Amygdala (tissue), 56 donors: ENCODE measurements at regions not wholly inside any gene's neighbourhood (a gene's known extent, or its start where the extent isn't known, plus 50 kb on each side); places are given as distances from the start of the nearest gene placed in this dataset.
A peak's percentile ranks its signal among the peaks of the same experiment; 100 is the strongest.

Experiments
- DNase-seq, 56 donors: peaks; one replicate each; lab custom pipeline; 2025; lab: John Stamatoyannopoulos, UW

- no peak for DNase-seq
These were observed 610.1 kb upstream of the CDH4 start for GRCh38 chr20:60641879-60642447.

- DNase-seq, result peak in 1 of 56 donors; percentile 15
These were observed 609.5 kb upstream of the CDH4 start for GRCh38 chr20:60642541-60642940.

DNA sequence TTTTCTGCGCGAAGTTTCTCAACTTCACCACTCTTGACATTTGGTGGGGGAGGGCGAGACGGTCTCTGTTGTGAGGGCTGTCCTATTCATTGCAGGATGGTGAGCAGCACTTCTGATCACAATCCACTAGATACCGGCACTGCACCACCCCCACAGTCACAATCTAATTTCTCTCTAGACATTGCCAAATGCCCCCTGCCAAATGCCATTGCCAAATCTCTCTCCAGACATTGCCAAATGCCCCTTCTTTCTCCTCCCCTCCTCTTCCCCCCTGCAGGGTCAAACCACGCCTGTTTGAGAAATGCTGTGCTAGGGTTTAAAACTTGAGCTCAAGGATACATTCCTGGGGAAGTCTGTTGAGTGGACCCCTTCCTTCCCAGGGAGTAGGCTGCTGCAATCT lies 603.5 kb upstream of the CDH4 start:
- no peak for DNase-seq

GRCh38 chr20:60649541-60649940 lies 602.5 kb upstream of the CDH4 start:
- DNase-seq, result no peak

DNA sequence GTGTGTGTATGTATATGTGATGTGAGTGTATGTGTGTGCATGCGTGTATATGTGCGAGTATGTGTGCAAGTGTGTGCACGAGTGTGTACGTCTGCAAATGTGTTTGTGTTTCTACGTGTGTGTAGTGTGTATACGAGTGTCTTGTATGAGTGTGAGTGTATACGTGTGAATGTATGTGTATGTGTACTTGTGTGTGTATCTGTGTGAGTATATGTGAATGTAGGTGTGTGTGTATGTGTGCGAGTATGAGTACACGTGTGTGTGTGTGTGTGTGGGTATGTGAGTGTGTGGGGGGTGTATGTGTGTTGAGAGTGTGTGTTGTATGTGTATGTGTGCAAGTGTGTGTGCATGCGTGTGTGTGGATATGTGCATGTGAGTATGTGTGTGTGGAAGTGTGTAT lies 602.0 kb upstream of the CDH4 start:
- no peak for DNase-seq

GRCh38 chr20:60652046-60652445 lies 600.0 kb upstream of the CDH4 start:
- no peak for DNase-seq

GRCh38 chr20:60652615-60653014 lies 599.4 kb upstream of the CDH4 start:
- no peak for DNase-seq

DNA sequence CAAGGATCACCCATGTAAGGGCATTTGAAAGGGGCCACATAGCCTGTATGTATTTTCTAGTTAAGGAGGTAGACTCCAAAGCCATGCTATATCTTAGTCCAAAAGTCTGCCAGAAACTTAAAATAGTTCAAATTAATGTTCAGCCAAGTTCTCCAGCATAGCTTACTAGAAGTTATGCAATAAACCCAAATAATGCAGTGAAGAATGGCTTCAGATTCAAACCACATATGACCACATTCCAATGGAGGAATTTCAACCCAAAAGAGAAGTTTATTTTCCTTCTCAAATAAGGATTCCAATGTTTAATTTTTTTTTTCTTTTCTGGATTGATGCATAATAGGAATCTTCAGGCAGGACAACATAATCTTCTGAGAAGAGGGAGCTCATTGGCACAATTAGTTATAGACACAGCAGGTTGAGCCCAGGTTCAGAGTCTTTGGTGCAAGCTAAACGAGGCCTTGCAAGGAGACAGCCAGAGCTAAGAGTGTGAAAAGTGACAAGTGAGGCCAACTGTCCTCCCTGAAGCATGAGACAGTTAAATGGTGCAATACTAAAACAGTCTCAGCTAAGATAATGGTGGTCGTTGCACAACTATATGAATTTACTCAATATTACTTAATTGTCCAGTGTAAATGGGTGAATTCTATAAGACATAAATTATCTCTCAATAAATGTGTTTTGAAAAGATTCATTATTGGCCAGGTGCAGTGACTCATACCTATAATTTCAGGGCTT lies 598.8 kb upstream of the CDH4 start:
- no peak for DNase-seq

- no peak for DNase-seq
These were observed 593.4 kb upstream of the CDH4 start for GRCh38 chr20:60658681-60659080.

- DNase-seq, result no peak
These were observed 592.8 kb upstream of the CDH4 start for GRCh38 chr20:60659240-60659639.

DNA sequence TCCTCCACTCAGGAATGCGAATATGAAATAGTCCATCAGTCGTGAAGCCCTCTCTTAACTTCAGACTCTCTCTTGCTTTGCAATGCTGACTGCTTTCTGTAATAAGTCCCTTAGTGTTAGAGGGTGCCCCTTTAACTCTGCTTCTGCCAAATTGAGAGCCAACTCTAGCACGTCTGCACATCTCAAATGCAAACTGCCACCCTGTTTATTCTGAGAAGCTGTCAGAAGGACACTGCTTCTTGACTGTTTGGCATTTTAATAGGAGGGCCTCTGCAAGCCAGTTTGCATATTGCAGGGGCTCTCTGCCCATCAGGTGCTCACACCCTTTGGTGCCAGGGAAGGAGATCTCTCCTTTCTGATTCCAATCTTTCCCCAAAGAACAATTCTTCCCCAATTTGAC lies 589.8 kb upstream of the CDH4 start:
- no peak for DNase-seq

- no peak for DNase-seq
These were observed 588.0 kb upstream of the CDH4 start for GRCh38 chr20:60664106-60664505.

- DNase-seq, result no peak
These were observed 584.4 kb upstream of the CDH4 start for GRCh38 chr20:60667641-60668040.

- no peak for DNase-seq
These were observed 582.9 kb upstream of the CDH4 start for GRCh38 chr20:60669211-60669610.

DNA sequence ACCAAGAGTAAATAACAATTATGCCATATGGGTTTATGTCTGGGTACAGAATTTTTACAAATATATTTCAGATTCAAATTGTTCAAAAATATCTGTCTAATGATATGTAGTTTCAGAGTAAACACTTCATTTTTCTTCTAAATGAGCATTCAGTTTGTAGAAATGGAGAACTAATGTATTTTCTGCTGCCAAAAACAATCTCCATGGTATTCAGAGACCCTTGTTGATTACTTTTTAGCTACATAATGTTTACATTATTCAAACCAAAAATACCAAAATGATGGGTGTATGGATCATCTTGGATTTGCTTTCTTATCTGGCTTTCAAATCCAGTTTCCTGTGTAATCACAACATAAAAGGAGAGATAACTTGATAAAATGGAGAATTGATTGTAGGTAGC lies 576.0 kb upstream of the CDH4 start:
- DNase-seq, result no peak

DNA sequence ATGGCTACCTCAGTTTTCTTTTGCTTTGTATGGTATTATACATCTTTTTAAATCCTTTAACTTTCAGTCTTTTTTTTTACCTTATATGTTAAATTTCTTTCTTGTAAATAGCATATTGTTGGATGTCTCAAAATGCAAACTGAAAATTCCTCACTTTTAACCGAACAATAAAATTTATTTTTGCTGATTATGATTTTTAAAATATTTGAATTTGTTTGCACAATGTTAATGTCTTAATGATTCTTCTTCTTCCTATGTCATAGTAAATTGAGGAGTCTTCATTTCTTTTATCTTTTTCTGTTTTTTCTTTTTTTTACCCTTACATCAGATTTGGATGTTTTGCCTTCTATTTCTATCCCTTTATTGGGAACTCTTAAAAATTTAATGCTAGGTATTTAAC lies 574.2 kb upstream of the CDH4 start:
- no peak for DNase-seq

DNA sequence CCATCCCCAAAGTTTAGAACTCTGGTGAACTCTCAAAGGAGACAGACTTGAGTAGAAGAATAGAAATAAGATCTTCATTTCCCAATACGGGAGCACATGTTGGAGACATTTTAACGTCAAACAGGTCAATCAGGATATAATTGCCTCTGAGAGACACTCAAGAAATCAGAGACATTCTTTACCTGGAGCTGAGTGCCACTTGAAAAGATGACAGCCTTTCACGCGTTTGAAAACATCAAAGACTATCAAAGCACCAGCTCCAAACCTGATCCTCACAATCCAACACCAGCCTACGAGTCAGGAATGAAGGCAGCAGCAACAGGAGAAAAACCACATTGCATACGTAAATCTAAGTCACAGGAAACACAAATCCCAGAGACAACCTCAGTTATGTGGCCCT lies 571.5 kb upstream of the CDH4 start:
- no peak for DNase-seq

- no peak for DNase-seq
These were observed 564.8 kb upstream of the CDH4 start for GRCh38 chr20:60687213-60687612.

DNA sequence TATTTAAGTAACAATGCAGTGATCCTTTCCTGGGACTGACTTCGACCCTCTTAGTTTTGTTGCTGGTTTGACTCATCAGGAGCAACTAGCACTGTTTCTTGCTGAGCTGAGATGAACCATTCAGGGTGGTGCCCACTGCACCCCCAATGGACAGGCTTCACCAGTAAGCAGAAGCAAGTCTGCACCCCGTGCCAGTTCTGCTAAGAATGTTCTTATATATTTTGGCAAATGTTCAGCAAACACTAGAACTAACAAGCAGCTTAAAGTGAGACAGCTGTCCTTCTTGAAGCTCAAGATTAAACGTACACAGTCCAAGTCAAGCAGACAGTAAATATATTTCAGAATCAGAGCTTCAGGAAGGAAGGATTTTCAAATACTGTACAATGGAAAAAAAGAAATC lies 561.3 kb upstream of the CDH4 start:
- no peak for DNase-seq

- DNase-seq, result no peak
These were observed 560.0 kb upstream of the CDH4 start for GRCh38 chr20:60691966-60692615.

DNA sequence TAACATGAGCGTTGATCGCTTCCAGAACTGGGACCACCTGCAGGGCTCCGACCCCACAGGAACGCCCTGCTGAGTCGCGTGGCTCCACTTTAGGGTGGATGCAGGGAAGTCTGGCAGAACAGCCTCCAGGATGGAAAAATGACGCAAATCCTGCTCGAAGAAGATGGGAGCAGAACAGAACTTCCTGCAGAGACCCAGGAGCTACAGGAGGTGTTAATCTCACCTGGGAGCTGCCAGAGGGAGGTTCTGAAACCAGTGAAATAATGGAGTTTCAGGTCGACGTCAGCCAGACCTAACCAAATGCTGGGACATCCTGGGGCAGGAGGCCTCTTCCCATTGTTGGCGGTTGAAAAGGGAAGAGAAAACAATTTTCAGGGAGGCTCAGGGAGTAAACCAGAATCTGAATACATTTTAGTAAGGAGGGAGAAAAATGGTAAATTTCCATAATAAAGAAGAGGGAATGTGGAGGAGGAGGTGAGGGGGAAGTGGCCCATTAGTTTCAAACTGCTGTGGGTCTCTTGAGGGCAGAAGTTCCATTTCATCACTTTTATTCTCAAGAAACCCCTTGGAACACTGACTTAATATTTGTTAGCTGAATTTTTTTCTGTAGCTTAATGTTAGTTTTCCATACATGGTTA lies 558.4 kb upstream of the CDH4 start:
- no peak for DNase-seq

GRCh38 chr20:60694763-60695162 lies 557.3 kb upstream of the CDH4 start:
- DNase-seq, result no peak
